ENCODE measurements at regions not wholly inside any gene's neighbourhood (a gene's known extent, or its start where the extent isn't known, plus 50 kb on each side); places are given as distances from the start of the nearest gene placed in this dataset.

- Histone ChIP-seq H3K9me3 (ENCODE audit: low read depth) (no peaks in the 10 kb centered on the region), H3K27ac (no peak overlapping the region), H3K27me3 (no peaks in the 10 kb centered on the region), H3K4me3 (no peak overlapping the region), H3K4me1 (ENCODE audit: low read depth) (no peaks in the 10 kb centered on the region), H3K36me3 (no peaks in the 10 kb centered on the region)
- DNase-seq (ENCODE audit: low read depth in 1 of 2, low spot score in 1 of 2) = no peak
- TF ChIP-seq, protein P1, sequence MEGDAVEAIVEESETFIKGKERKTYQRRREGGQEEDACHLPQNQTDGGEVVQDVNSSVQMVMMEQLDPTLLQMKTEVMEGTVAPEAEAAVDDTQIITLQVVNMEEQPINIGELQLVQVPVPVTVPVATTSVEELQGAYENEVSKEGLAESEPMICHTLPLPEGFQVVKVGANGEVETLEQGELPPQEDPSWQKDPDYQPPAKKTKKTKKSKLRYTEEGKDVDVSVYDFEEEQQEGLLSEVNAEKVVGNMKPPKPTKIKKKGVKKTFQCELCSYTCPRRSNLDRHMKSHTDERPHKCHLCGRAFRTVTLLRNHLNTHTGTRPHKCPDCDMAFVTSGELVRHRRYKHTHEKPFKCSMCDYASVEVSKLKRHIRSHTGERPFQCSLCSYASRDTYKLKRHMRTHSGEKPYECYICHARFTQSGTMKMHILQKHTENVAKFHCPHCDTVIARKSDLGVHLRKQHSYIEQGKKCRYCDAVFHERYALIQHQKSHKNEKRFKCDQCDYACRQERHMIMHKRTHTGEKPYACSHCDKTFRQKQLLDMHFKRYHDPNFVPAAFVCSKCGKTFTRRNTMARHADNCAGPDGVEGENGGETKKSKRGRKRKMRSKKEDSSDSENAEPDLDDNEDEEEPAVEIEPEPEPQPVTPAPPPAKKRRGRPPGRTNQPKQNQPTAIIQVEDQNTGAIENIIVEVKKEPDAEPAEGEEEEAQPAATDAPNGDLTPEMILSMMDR (IDR thresholded peaks at IDR 0.05; ENCODE audit: low read depth, low read length) = no peak
Observed at GRCh38 chr5:82758881-82759280, 318.3 kb downstream of the TMEM167A start.

DNA sequence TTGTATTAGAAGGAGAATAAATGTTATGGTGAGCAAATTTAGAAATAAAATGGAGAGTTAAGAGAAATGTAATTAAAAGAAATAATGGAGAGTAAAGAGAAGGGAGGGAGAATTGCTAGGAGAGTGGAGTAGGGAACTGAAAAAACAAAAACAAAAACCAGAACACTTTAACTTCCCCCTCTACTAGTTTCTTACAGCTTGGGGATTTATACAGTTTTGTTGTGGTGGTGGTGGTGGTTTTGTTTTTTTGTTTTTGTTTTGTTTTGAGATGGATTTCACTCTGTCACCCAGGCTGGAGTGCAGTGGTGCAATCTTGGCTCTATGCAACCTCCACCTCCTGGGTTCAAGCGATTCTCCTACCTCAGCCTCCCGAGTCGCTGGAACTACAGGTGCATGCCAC is 322.4 kb downstream of the TMEM167A start:
- no peaks in the 10 kb centered on the region for H3K36me3 ChIP-seq
- TF ChIP-seq, protein P1 (IDR thresholded peaks at IDR 0.05; ENCODE audit: low read depth, low read length) = no peak
- no peak overlapping the region for H3K4me3 ChIP-seq
- no peak overlapping the region for H3K27ac ChIP-seq
- no peaks in the 10 kb centered on the region for H3K4me1 ChIP-seq (ENCODE audit: low read depth)
- DNase-seq (ENCODE audit: low read depth in 1 of 2, low spot score in 1 of 2) = no peak
- H3K27me3 ChIP-seq = no peaks in the 10 kb centered on the region
- no peaks in the 10 kb centered on the region for H3K9me3 ChIP-seq (ENCODE audit: low read depth)

- H3K4me1 ChIP-seq (ENCODE audit: low read depth) = no peaks in the 10 kb centered on the region
- TF ChIP-seq, protein P1 (IDR thresholded peaks at IDR 0.05; ENCODE audit: low read depth, low read length) = no peak
- H3K27ac ChIP-seq = no peak overlapping the region
- no peaks in the 10 kb centered on the region for H3K27me3 ChIP-seq
- H3K9me3 ChIP-seq (ENCODE audit: low read depth) = no peaks in the 10 kb centered on the region
- H3K4me3 ChIP-seq = no peak overlapping the region
- no peaks in the 10 kb centered on the region for H3K36me3 ChIP-seq
- peak in 1 of 2 donors; percentile 26 for DNase-seq (ENCODE audit: low read depth in 1 of 2, low spot score in 1 of 2)
Observed at GRCh38 chr5:82754036-82754746, 323.0 kb downstream of the TMEM167A start.

- no peak overlapping the region for H3K27ac ChIP-seq
- TF ChIP-seq, protein P1 (IDR thresholded peaks at IDR 0.05; ENCODE audit: low read depth, low read length) = no peak
- no peak for DNase-seq (ENCODE audit: low read depth in 1 of 2, low spot score in 1 of 2)
- no peaks in the 10 kb centered on the region for H3K27me3 ChIP-seq
- H3K9me3 ChIP-seq (ENCODE audit: low read depth) = no peaks in the 10 kb centered on the region
- no peak overlapping the region for H3K4me3 ChIP-seq
- no peaks in the 10 kb centered on the region for H3K4me1 ChIP-seq (ENCODE audit: low read depth)
- no peaks in the 10 kb centered on the region for H3K36me3 ChIP-seq
Observed at GRCh38 chr5:82753374-82753773, 323.8 kb downstream of the TMEM167A start.

GRCh38 chr5:82749461-82749820 is 327.8 kb downstream of the TMEM167A start:
- peak in 1 of 2 donors; percentile 77 for DNase-seq (ENCODE audit: low read depth in 1 of 2, low spot score in 1 of 2)
- no peak overlapping the region for H3K27ac ChIP-seq

More at GRCh38 chr5:82749461-82749820, 327.8 kb downstream of the TMEM167A start:
- TF ChIP-seq, protein P1 (IDR thresholded peaks at IDR 0.05; ENCODE audit: low read depth, low read length) = no peak
- Histone ChIP-seq H3K4me1 (ENCODE audit: low read depth) (no peaks in the 10 kb centered on the region), H3K4me3 (no peak overlapping the region), H3K36me3 (no peaks in the 10 kb centered on the region), H3K27me3 (no peaks in the 10 kb centered on the region), H3K9me3 (ENCODE audit: low read depth) (no peaks in the 10 kb centered on the region)

All from cardiac muscle cell (in vitro differentiated cells and primary cell).